ENCODE measurements at regions not wholly inside any gene's neighbourhood (a gene's known extent, or its start where the extent isn't known, plus 50 kb on each side); places are given as distances from the start of the nearest gene placed in this dataset.

- Histone ChIP-seq H3K9ac (no peak overlapping the region), H3K27me3 (replicated peaks; ENCODE audit: insufficient read depth) (no peaks in the 10 kb centered on the region), H2AFZ (no peak overlapping the region), H3K27ac (no peak overlapping the region), H3K9me2 (ENCODE audit: insufficient read depth) (no peaks in the 10 kb centered on the region), H3K4me3 (no peak overlapping the region), H3K36me3 (ENCODE audit: low read depth) (no peaks in the 10 kb centered on the region), H3F3A (ENCODE audit: insufficient read depth) (no peaks in the 10 kb centered on the region), H4K20me1 (ENCODE audit: insufficient read depth) (no peaks in the 10 kb centered on the region), H3K4me2 (ENCODE audit: unreplicated experiment) (no peak overlapping the region), H3K9me3 (ENCODE audit: low read depth) (no peaks in the 10 kb centered on the region), H3K79me2 (ENCODE audit: insufficient read depth) (no peaks in the 10 kb centered on the region), H3K4me1 (ENCODE audit: insufficient read depth) (no peaks in the 10 kb centered on the region)
- 46 to 59% methylated on average over 6 of the region's 6 CpGs for WGBS, 2 experiments (ENCODE audit: low coverage in 1 of 2, low lambda C conversion rate in 2 of 2, missing lambda C conversion rate in 2 of 2)
- no peak for DNase-seq
- in situ Hi-C loops (cut with MboI): no loop called here
- TF ChIP-seq EZH2phosphoT487 (IDR thresholded peaks at IDR 0.05; ENCODE audit: insufficient read depth, low read depth) (no peak), EZH2 (IDR thresholded peaks at IDR 0.05; ENCODE audit: insufficient read depth, poor library complexity, severe bottlenecking) (no peak)
Measured at GRCh38 chr16:17925761-17926160, 410.8 kb downstream of the NPIPA8 start.

GRCh38 chr16:17921357-17921978, 415.1 kb downstream of the NPIPA8 start:
- peak; percentile 2 for DNase-seq

GRCh38 chr16:17917316-17918019, 419.1 kb downstream of the NPIPA8 start:
- WGBS, 2 experiments (ENCODE audit: low coverage in 1 of 2, low lambda C conversion rate in 2 of 2, missing lambda C conversion rate in 2 of 2): 25 to 34% methylated on average over 3 of the region's 3 CpGs
- Histone ChIP-seq H3K36me3 (ENCODE audit: low read depth) (no peaks in the 10 kb centered on the region), H3K9me3 (ENCODE audit: low read depth) (peaks cover 4% of the 10 kb centered on the region), H2AFZ (no peak overlapping the region), H3K9me2 (ENCODE audit: insufficient read depth) (no peaks in the 10 kb centered on the region), H4K20me1 (ENCODE audit: insufficient read depth) (no peaks in the 10 kb centered on the region), H3K4me3 (no peak overlapping the region), H3K4me2 (ENCODE audit: unreplicated experiment) (no peak overlapping the region), H3F3A (ENCODE audit: insufficient read depth) (no peaks in the 10 kb centered on the region), H3K79me2 (ENCODE audit: insufficient read depth) (no peaks in the 10 kb centered on the region), H3K9ac (no peak overlapping the region), H3K27ac (no peak overlapping the region), H3K27me3 (replicated peaks; ENCODE audit: insufficient read depth) (no peaks in the 10 kb centered on the region), H3K4me1 (ENCODE audit: insufficient read depth) (no peaks in the 10 kb centered on the region)
- in situ Hi-C loops (cut with MboI): no loop called here
- DNase-seq: no peak
- TF ChIP-seq EZH2phosphoT487 (IDR thresholded peaks at IDR 0.05; ENCODE audit: insufficient read depth, low read depth) (no peak), EZH2 (IDR thresholded peaks at IDR 0.05; ENCODE audit: insufficient read depth, poor library complexity, severe bottlenecking) (no peak)

More at GRCh38 chr16:17921357-17921978, 415.1 kb downstream of the NPIPA8 start:
- Histone ChIP-seq H3K9me3 (ENCODE audit: low read depth) (peaks cover 4% of the 10 kb centered on the region), H3K9me2 (ENCODE audit: insufficient read depth) (no peaks in the 10 kb centered on the region), H4K20me1 (ENCODE audit: insufficient read depth) (no peaks in the 10 kb centered on the region), H3K4me1 (ENCODE audit: insufficient read depth) (no peaks in the 10 kb centered on the region), H3K27me3 (replicated peaks; ENCODE audit: insufficient read depth) (no peaks in the 10 kb centered on the region), H3K79me2 (ENCODE audit: insufficient read depth) (no peaks in the 10 kb centered on the region), H3K4me3 (no peak overlapping the region), H3K4me2 (ENCODE audit: unreplicated experiment) (no peak overlapping the region), H2AFZ (no peak overlapping the region), H3F3A (ENCODE audit: insufficient read depth) (no peaks in the 10 kb centered on the region), H3K9ac (no peak overlapping the region), H3K36me3 (ENCODE audit: low read depth) (no peaks in the 10 kb centered on the region), H3K27ac (no peak overlapping the region)
- in situ Hi-C loops (cut with MboI): no loop called here
- no peak for TF ChIP-seq EZH2phosphoT487 (IDR thresholded peaks at IDR 0.05; ENCODE audit: insufficient read depth, low read depth)
- 39 to 54% methylated on average over 2 of the region's 2 CpGs for WGBS, 2 experiments (ENCODE audit: low coverage in 1 of 2, low lambda C conversion rate in 2 of 2, missing lambda C conversion rate in 2 of 2)

- Histone ChIP-seq H3K27ac (no peak overlapping the region), H4K20me1 (ENCODE audit: insufficient read depth) (no peaks in the 10 kb centered on the region), H3K9me2 (ENCODE audit: insufficient read depth) (no peaks in the 10 kb centered on the region), H3K9me3 (ENCODE audit: low read depth) (peaks cover 4% of the 10 kb centered on the region), H3K36me3 (ENCODE audit: low read depth) (no peaks in the 10 kb centered on the region), H2AFZ (no peak overlapping the region), H3K79me2 (ENCODE audit: insufficient read depth) (no peaks in the 10 kb centered on the region), H3K27me3 (replicated peaks; ENCODE audit: insufficient read depth) (no peaks in the 10 kb centered on the region), H3K4me1 (ENCODE audit: insufficient read depth) (no peaks in the 10 kb centered on the region), H3K4me3 (no peak overlapping the region), H3K4me2 (ENCODE audit: unreplicated experiment) (no peak overlapping the region), H3K9ac (no peak overlapping the region), H3F3A (ENCODE audit: insufficient read depth) (no peaks in the 10 kb centered on the region)
- no peak for DNase-seq
- WGBS, 2 experiments (ENCODE audit: low coverage in 1 of 2, low lambda C conversion rate in 2 of 2, missing lambda C conversion rate in 2 of 2): 20 to 31% methylated on average over 5 of the region's 5 CpGs
- in situ Hi-C loops (cut with MboI): no loop called here
- TF ChIP-seq EZH2phosphoT487 (IDR thresholded peaks at IDR 0.05; ENCODE audit: insufficient read depth, low read depth): no peak
Measured at GRCh38 chr16:17915791-17916190, 420.7 kb downstream of the NPIPA8 start.
